Neural cell (in vitro differentiated cells): ENCODE measurements at regions not wholly inside any gene's neighbourhood (a gene's known extent, or its start where the extent isn't known, plus 50 kb on each side); places are given as distances from the start of the nearest gene placed in this dataset.

Source experiments
- H2AFZ ChIP-seq: fragments of 200-600, 300-800 bp; sonication (generic), shearing (Covaris generic); 2 replicates; pipeline ENCODE4 v1.6.0; 2014; ENCODE audit warnings: low read depth, mild to moderate bottlenecking, antibody characterized with exemption, low read length, moderate library complexity
- H3F3A ChIP-seq: fragments of 200-600 bp; shearing (Covaris generic); 2 replicates; pipeline ENCODE4 v1.6.1; 2016; ENCODE audit warnings: mild to moderate bottlenecking, moderate library complexity, mixed read lengths, antibody characterized with exemption, low read length; ENCODE audit not compliant: insufficient read depth, poor library complexity, severe bottlenecking
- H3K27ac ChIP-seq: fragments of 200-600, 300-800 bp; sonication (generic), shearing (Covaris generic); 2 replicates; pipeline ENCODE4 v1.5.1; 2014; ENCODE audit warnings: mild to moderate bottlenecking, low read length, moderate library complexity
- H3K27me3 ChIP-seq: fragments of 300-800, 200-600 bp; sonication (generic), shearing (Covaris generic); 2 replicates; pipeline ENCODE4 v1.6.0; 2014; ENCODE audit warnings: mild to moderate bottlenecking, low read depth, low read length, moderate library complexity; ENCODE audit not compliant: insufficient read depth
- H3K36me3 ChIP-seq: fragments of 300-800, 200-600 bp; sonication (generic), shearing (Covaris generic); 2 replicates; pipeline ENCODE4 v1.5.1; 2014; ENCODE audit warnings: mild to moderate bottlenecking, antibody characterized with exemption, low read length, moderate library complexity; ENCODE audit not compliant: insufficient read depth
- H3K4me2 ChIP-seq: fragments of 300-800, 200-600 bp; sonication (generic), shearing (Covaris generic); 2 replicates; pipeline ENCODE4 v1.6.0; 2014; ENCODE audit warnings: mild to moderate bottlenecking, low read length
- H3K4me3 ChIP-seq: fragments of 300-800, 200-600 bp; sonication (generic), shearing (Covaris generic); 2 replicates; pipeline ENCODE4 v1.5.1; 2014; ENCODE audit warnings: mild to moderate bottlenecking, low read length, moderate library complexity
- H3K79me2 ChIP-seq: fragments of 200-600 bp; shearing (Covaris generic); replicated peaks from 2 replicates; pipeline ENCODE4 v1.6.0; 2014; ENCODE audit warnings: mild to moderate bottlenecking, low read length, moderate library complexity; ENCODE audit not compliant: insufficient read depth
- H3K9ac ChIP-seq: fragments of 300-800, 200-600 bp; sonication (generic), shearing (Covaris generic); 2 replicates; pipeline ENCODE4 v1.6.1; 2016; ENCODE audit warnings: mild to moderate bottlenecking, low read length, mixed read lengths
- H3K9me2 ChIP-seq: fragments of 200-600 bp; shearing (Covaris generic); 2 replicates; pipeline ENCODE4 v1.6.1; 2016; ENCODE audit warnings: mild to moderate bottlenecking, low read length, mixed read lengths; ENCODE audit not compliant: insufficient read depth
- H3K9me3 ChIP-seq: fragments of 200-600, 300-800 bp; sonication (generic), shearing (Covaris generic); 2 replicates; pipeline ENCODE4 v1.6.1; 2016; ENCODE audit warnings: mild to moderate bottlenecking, mixed run types, low read length, moderate library complexity, mixed read lengths
- H4K20me1 ChIP-seq: fragments of 200-600 bp; shearing (Covaris generic); 2 replicates; pipeline ENCODE4 v1.6.1; 2016; ENCODE audit warnings: mild to moderate bottlenecking, mixed run types; ENCODE audit not compliant: insufficient read depth
- EP300 ChIP-seq: fragments of 450-650 bp; conservative IDR thresholded peaks from 2 replicates; pipeline ENCODE4 v1.6.1; 2014; ENCODE audit warnings: antibody characterized with exemption, mild to moderate bottlenecking, moderate library complexity; ENCODE audit not compliant: poor library complexity, severe bottlenecking
- EZH2 ChIP-seq: fragments of 200-600, 300-800 bp; shearing (Covaris generic), sonication (generic); IDR thresholded peaks from 2 replicates; pipeline ENCODE4 v1.6.1; 2014; ENCODE audit warnings: antibody characterized with exemption, low read length, borderline replicate concordance, mild to moderate bottlenecking; ENCODE audit not compliant: insufficient read depth, poor library complexity, severe bottlenecking
- MXI1 ChIP-seq: fragments of 450-650 bp; conservative IDR thresholded peaks from 2 replicates; pipeline ENCODE4 v1.6.1; 2014; ENCODE audit warnings: antibody characterized with exemption, mild to moderate bottlenecking; ENCODE audit not compliant: poor library complexity, severe bottlenecking
- POLR2AphosphoS5 ChIP-seq: IDR thresholded peaks from 2 replicates; pipeline ENCODE4 v1.6.1; 2012
- RAD21 ChIP-seq: fragments of 450-650 bp; conservative IDR thresholded peaks from 2 replicates; pipeline ENCODE4 v1.6.1; 2014; ENCODE audit warnings: antibody characterized with exemption, mild to moderate bottlenecking, moderate library complexity
- SMC3 ChIP-seq: fragments of 450-650 bp; conservative IDR thresholded peaks from 2 replicates; pipeline ENCODE4 v1.6.1; 2014; ENCODE audit warnings: antibody characterized with exemption, mild to moderate bottlenecking, moderate library complexity; ENCODE audit not compliant: poor library complexity
- TAF1 ChIP-seq: IDR thresholded peaks from 2 replicates; pipeline ENCODE4 v1.6.1; 2012; ENCODE audit warnings: low read depth
- TF ChIP-seq, protein P1 (sequence below): fragments of 450-650 bp; IDR thresholded peaks from 2 replicates; pipeline ENCODE4 v1.5.1; 2014; ENCODE audit warnings: antibody characterized with exemption, mild to moderate bottlenecking, moderate library complexity; ENCODE audit not compliant: poor library complexity, severe bottlenecking
- TF ChIP-seq, protein P2 (sequence below): IDR thresholded peaks from 2 replicates; pipeline ENCODE4 v1.6.1; 2012; ENCODE audit warnings: borderline replicate concordance

DNA sequence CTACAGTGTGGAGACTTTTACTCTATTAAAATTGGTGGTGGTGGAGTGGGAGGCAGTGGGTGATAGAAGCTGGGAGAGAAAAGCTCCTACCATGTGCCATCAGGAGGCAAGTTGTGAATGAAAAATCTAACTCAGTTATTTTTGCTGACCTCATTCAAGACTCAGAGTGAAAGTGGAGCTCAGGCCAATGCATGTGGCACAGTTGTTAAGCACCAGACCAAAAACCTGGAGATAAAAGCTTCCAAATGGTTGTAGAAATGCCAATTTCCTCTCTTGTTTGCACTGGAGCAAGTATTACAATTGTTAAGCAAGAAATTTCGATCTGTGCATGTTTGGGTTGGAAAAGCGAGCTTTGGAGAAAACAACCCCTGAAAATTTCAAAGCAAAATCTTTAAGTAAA, 81.5 kb upstream of the PRICKLE2 start:
- Histone ChIP-seq H3K9ac (no peak overlapping the region), H3K4me3 (no peak overlapping the region), H3K9me3 (no peaks in the 10 kb centered on the region), H3K36me3 (no peaks in the 10 kb centered on the region), H3K27ac (no peak overlapping the region), H3K4me2 (no peak overlapping the region), H3F3A (no peaks in the 10 kb centered on the region), H3K27me3 (no peaks in the 10 kb centered on the region), H4K20me1 (no peaks in the 10 kb centered on the region), H3K9me2 (no peaks in the 10 kb centered on the region), H2AFZ (no peak overlapping the region), H3K79me2 (no peaks in the 10 kb centered on the region)
- no peak for TF ChIP-seq EP300
- no peak for TF ChIP-seq TAF1
- TF ChIP-seq POLR2AphosphoS5: no peak
- TF ChIP-seq MXI1: no peak
- TF ChIP-seq, protein P1, sequence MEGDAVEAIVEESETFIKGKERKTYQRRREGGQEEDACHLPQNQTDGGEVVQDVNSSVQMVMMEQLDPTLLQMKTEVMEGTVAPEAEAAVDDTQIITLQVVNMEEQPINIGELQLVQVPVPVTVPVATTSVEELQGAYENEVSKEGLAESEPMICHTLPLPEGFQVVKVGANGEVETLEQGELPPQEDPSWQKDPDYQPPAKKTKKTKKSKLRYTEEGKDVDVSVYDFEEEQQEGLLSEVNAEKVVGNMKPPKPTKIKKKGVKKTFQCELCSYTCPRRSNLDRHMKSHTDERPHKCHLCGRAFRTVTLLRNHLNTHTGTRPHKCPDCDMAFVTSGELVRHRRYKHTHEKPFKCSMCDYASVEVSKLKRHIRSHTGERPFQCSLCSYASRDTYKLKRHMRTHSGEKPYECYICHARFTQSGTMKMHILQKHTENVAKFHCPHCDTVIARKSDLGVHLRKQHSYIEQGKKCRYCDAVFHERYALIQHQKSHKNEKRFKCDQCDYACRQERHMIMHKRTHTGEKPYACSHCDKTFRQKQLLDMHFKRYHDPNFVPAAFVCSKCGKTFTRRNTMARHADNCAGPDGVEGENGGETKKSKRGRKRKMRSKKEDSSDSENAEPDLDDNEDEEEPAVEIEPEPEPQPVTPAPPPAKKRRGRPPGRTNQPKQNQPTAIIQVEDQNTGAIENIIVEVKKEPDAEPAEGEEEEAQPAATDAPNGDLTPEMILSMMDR: no peak
- no peak for TF ChIP-seq EZH2
- TF ChIP-seq, protein P2, sequence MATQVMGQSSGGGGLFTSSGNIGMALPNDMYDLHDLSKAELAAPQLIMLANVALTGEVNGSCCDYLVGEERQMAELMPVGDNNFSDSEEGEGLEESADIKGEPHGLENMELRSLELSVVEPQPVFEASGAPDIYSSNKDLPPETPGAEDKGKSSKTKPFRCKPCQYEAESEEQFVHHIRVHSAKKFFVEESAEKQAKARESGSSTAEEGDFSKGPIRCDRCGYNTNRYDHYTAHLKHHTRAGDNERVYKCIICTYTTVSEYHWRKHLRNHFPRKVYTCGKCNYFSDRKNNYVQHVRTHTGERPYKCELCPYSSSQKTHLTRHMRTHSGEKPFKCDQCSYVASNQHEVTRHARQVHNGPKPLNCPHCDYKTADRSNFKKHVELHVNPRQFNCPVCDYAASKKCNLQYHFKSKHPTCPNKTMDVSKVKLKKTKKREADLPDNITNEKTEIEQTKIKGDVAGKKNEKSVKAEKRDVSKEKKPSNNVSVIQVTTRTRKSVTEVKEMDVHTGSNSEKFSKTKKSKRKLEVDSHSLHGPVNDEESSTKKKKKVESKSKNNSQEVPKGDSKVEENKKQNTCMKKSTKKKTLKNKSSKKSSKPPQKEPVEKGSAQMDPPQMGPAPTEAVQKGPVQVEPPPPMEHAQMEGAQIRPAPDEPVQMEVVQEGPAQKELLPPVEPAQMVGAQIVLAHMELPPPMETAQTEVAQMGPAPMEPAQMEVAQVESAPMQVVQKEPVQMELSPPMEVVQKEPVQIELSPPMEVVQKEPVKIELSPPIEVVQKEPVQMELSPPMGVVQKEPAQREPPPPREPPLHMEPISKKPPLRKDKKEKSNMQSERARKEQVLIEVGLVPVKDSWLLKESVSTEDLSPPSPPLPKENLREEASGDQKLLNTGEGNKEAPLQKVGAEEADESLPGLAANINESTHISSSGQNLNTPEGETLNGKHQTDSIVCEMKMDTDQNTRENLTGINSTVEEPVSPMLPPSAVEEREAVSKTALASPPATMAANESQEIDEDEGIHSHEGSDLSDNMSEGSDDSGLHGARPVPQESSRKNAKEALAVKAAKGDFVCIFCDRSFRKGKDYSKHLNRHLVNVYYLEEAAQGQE: no peak
- no peak for TF ChIP-seq SMC3
- no peak for TF ChIP-seq RAD21

DNA sequence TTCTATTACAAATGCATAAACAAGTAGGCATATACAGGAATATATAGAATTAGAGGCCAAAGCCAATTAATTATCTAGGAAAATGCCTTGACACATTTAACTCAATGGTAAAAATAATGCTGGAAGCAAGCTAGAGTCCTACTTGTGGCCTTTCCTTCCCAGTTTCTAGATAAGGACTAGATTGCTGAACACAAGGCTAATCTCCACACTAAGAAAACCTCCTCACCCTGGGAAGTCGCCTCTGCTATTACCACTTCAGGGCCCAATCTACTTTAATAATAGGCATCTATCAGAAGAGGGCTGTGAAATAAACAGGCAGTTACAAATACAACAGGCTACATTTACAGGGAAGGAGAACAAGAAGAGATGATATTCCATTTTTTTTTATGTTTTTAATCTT, 80.5 kb upstream of the PRICKLE2 start:
- Histone ChIP-seq H2AFZ (no peak overlapping the region), H3K79me2 (no peaks in the 10 kb centered on the region), H3K4me3 (no peak overlapping the region), H3K9me2 (no peaks in the 10 kb centered on the region), H3K9me3 (no peaks in the 10 kb centered on the region), H3K27ac (no peak overlapping the region), H3K4me2 (no peak overlapping the region), H3K27me3 (no peaks in the 10 kb centered on the region), H3K36me3 (no peaks in the 10 kb centered on the region), H3K9ac (no peak overlapping the region), H3F3A (no peaks in the 10 kb centered on the region), H4K20me1 (no peaks in the 10 kb centered on the region)
- TF ChIP-seq TAF1: no peak
- peak; percentile 51 for TF ChIP-seq POLR2AphosphoS5

DNA sequence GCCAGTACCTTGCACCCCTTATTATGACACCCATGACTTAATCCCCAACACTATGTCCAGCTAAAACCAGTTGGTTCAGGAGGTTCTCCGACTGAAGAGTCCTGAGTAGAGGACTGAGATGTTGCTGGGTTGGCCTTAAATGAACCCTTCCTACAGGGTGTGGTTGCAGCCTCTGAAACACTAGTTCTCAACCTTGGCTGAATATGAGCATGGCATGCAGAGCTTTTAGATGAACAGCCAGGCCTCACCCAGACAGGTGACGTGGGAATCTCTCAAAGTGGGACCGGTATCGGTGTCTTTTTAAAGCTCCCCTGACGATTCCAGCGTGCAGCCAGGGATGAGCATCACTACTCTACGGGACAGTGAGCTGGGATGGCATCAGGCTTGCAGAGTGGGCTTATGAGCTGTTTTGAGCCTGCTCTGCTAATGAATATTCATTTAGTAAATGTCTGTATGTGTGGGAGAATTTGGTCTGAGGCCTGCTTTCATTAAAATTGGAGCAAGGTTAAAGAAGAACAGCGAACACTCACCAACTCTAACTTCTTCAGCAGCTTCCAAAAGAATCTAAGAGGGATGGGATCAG, 79.7 kb upstream of the PRICKLE2 start:
- H3F3A ChIP-seq: no peaks in the 10 kb centered on the region
- no peak overlapping the region for H3K4me3 ChIP-seq
- TF ChIP-seq TAF1 (no peak), EZH2 (no peak), POLR2AphosphoS5 (no peak), MXI1 (no peak), SMC3 (no peak), EP300 (no peak), RAD21 (no peak)
- TF ChIP-seq, protein P2: no peak
- TF ChIP-seq, protein P1: no peak
- H3K27me3 ChIP-seq: no peaks in the 10 kb centered on the region
- no peaks in the 10 kb centered on the region for H3K79me2 ChIP-seq
- H3K27ac ChIP-seq: no peak overlapping the region
- no peak overlapping the region for H3K4me2 ChIP-seq
- H3K9me3 ChIP-seq: no peaks in the 10 kb centered on the region
- H3K9me2 ChIP-seq: no peaks in the 10 kb centered on the region
- H3K9ac ChIP-seq: no peak overlapping the region
- H3K36me3 ChIP-seq: no peaks in the 10 kb centered on the region
- H2AFZ ChIP-seq: no peak overlapping the region
- no peaks in the 10 kb centered on the region for H4K20me1 ChIP-seq
